Natural killer cell (primary cell): ENCODE measurements at regions not wholly inside any gene's neighbourhood (a gene's known extent, or its start where the extent isn't known, plus 50 kb on each side); places are given as distances from the start of the nearest gene placed in this dataset.

Experiments used
- ATAC-seq, 3 donors: fragments of 150-1000 bp in 2 of 3; fragments of 200-7000 bp in 1 of 3; cut with Tn5 transposase; 1 replicate in 1 of 3; 2 replicates in 2 of 3; pipeline ENCODE4 v1.10.0; 2021; ENCODE audit warnings: mild to moderate bottlenecking in 2 of 3, moderate library complexity in 2 of 3
- DNase-seq, 2 donors: peaks; one replicate each; pipeline versions ENCODE4 v3.0.0 to v3.0.0-alpha.2; 2013 to 2021; ENCODE audit warnings: mixed read lengths in 1 of 2
- H3K27ac ChIP-seq: one replicate; pipeline ENCODE4 v1.5.1; 2013; ENCODE audit warnings: mild to moderate bottlenecking, low read length
- H3K27me3 ChIP-seq: one replicate; pipeline ENCODE4 v1.6.1; 2013; ENCODE audit warnings: low read length; ENCODE audit not compliant: control insufficient read depth, insufficient read depth
- H3K36me3 ChIP-seq: one replicate; pipeline ENCODE4 v1.6.1; 2013; ENCODE audit warnings: low read length; ENCODE audit not compliant: control insufficient read depth, insufficient read depth
- H3K4me1 ChIP-seq: one replicate; pipeline ENCODE4 v1.6.1; 2013; ENCODE audit warnings: low read length; ENCODE audit not compliant: control insufficient read depth, insufficient read depth
- H3K4me3 ChIP-seq: one replicate; pipeline ENCODE4 v1.5.1; 2013; ENCODE audit warnings: low read length
- H3K9me3 ChIP-seq: one replicate; pipeline ENCODE4 v1.6.1; 2013; ENCODE audit warnings: low read length; ENCODE audit not compliant: control insufficient read depth, insufficient read depth
- H3K27ac Mint-ChIP-seq, 2 donors: one replicate each; pipeline ENCODE4 v1.8.0; 2022; ENCODE audit warnings: mild to moderate bottlenecking in 2 of 2, mixed read lengths in 2 of 2, moderate library complexity in 1 of 2
- H3K27me3 Mint-ChIP-seq, 2 donors: one replicate each; pipeline ENCODE4 v1.8.0; 2022; ENCODE audit warnings: low read depth in 2 of 2, mixed read lengths in 2 of 2
- H3K36me3 Mint-ChIP-seq: one replicate; pipeline ENCODE4 v1.8.0; 2022; ENCODE audit warnings: mixed read lengths
- H3K4me1 Mint-ChIP-seq, 2 donors: one replicate each; pipeline ENCODE4 v1.8.0; 2022; ENCODE audit warnings: mixed read lengths in 2 of 2
- H3K4me3 Mint-ChIP-seq: one replicate; pipeline ENCODE4 v1.8.0; 2022; ENCODE audit warnings: mild to moderate bottlenecking, moderate library complexity, mixed read lengths
- H3K9me3 Mint-ChIP-seq, 2 donors: one replicate each; pipeline ENCODE4 v1.8.0; 2022; ENCODE audit warnings: mixed read lengths in 2 of 2
- CTCF ChIP-seq: fragments of 200-600 bp; IDR thresholded peaks from one replicate; pipeline ENCODE4 v1.8.0; 2022; ENCODE audit warnings: antibody characterized with exemption
- WGBS: methylation state at CpG from one replicate; pipeline ENCODE4 v1.1.7; 2013; ENCODE audit warnings: missing lambda C conversion rate; ENCODE audit not compliant: insufficient coverage; 5-methylcytosine and 5-hydroxymethylcytosine counted together
- intact Hi-C: fragments of 100-400 bp; cut with micrococcal nuclease; formaldehyde crosslinking; loops from one replicate; pipeline ENCODE4 v1.14.2; 2022

GRCh38 chr2:16430846-16431245, 234.8 kb downstream of the CYRIA start:
- ATAC-seq: no peak
- Mint-ChIP-seq H3K27ac (no peak overlapping the region), H3K9me3 (no peaks in the 10 kb centered on the region), H3K36me3 (no peaks in the 10 kb centered on the region), H3K4me3 (no peak overlapping the region), H3K27me3 (peaks cover 0 to 9% of the 10 kb centered on the region in 2 donors), H3K4me1 (no peaks in the 10 kb centered on the region)
- TF ChIP-seq CTCF: no peak
- Histone ChIP-seq H3K4me3 (no peak overlapping the region), H3K9me3 (no peaks in the 10 kb centered on the region), H3K27ac (no peak overlapping the region), H3K27me3 (no peaks in the 10 kb centered on the region), H3K4me1 (no peaks in the 10 kb centered on the region), H3K36me3 (no peaks in the 10 kb centered on the region)
- intact Hi-C loops: no loop called here
- 67% methylated on average over 3 of the region's 3 CpGs for WGBS
- no peak for DNase-seq

- DNase-seq (no peak), ATAC-seq (no peak)
- Mint-ChIP-seq H3K27me3 (peaks cover 0 to 9% of the 10 kb centered on the region in 2 donors), H3K36me3 (no peaks in the 10 kb centered on the region), H3K4me3 (no peak overlapping the region), H3K9me3 (no peaks in the 10 kb centered on the region), H3K4me1 (no peaks in the 10 kb centered on the region), H3K27ac (no peak overlapping the region)
- no peak overlapping the region for H3K4me3 ChIP-seq
- no peaks in the 10 kb centered on the region for H3K27me3 ChIP-seq
- H3K27ac ChIP-seq: no peak overlapping the region
- H3K9me3 ChIP-seq: no peaks in the 10 kb centered on the region
- intact Hi-C loops: no loop called here
- no peaks in the 10 kb centered on the region for H3K36me3 ChIP-seq
- WGBS: 67% methylated on average over 2 of the region's 2 CpGs
- no peak for TF ChIP-seq CTCF
- no peaks in the 10 kb centered on the region for H3K4me1 ChIP-seq
Measured at GRCh38 chr2:16429431-16430145, 236.0 kb downstream of the CYRIA start.

- intact Hi-C loops: no loop called here
- WGBS: 80% methylated on average over 2 of the region's 2 CpGs
- H3K27me3 Mint-ChIP-seq: peaks cover 0 to 9% of the 10 kb centered on the region in 2 donors
Measured at GRCh38 chr2:16429002-16429401, 236.6 kb downstream of the CYRIA start.

More at GRCh38 chr2:16429002-16429401, 236.6 kb downstream of the CYRIA start:
- H3K4me1 ChIP-seq: no peaks in the 10 kb centered on the region
- H3K27me3 ChIP-seq: no peaks in the 10 kb centered on the region
- ATAC-seq (no peak), DNase-seq (no peak)
- H3K36me3 ChIP-seq: no peaks in the 10 kb centered on the region
- H3K9me3 ChIP-seq: no peaks in the 10 kb centered on the region
- Mint-ChIP-seq H3K4me3 (no peak overlapping the region), H3K4me1 (no peaks in the 10 kb centered on the region), H3K9me3 (no peaks in the 10 kb centered on the region), H3K27ac (no peak overlapping the region), H3K36me3 (no peaks in the 10 kb centered on the region)
- no peak for TF ChIP-seq CTCF
- no peak overlapping the region for H3K27ac ChIP-seq
- H3K4me3 ChIP-seq: no peak overlapping the region
